A549 (cell line): ENCODE measurements at regions not wholly inside any gene's neighbourhood (a gene's known extent, or its start where the extent isn't known, plus 50 kb on each side); places are given as distances from the start of the nearest gene placed in this dataset.
A peak's percentile ranks its signal among the peaks of the same experiment; 100 is the strongest.
"Not testable (repeated sequence)": the region's sequence is repeated elsewhere in the genome, so short reads cannot be mapped to it uniquely, and the experiment has no call there.

Experiments
- ATAC-seq, 2 experiments: fragments of 200-7000 bp in 1 of 2; fragments of >200 bp in 1 of 2; cut with Nextera tagmentation in 1 of 2; cut with Tn5 transposase in 1 of 2; 3 replicates each; pipeline versions ENCODE4 v1.8.0 to v1.9.1; 2018 to 2020; ENCODE audit warnings: mild to moderate bottlenecking in 1 of 2, moderate library complexity in 1 of 2
- CTCF ChIA-PET: fragments of 300-600 bp; sonication (Branson Sonifier 250); formaldehyde crosslinking; extraction: SDS; loops from one replicate; lab custom pipeline; 2021; ENCODE audit warnings: antibody characterized with exemption, inconsistent platforms; lab: Yijun Ruan, JAX
- POLR2A ChIA-PET: fragments of 350-600 bp; formaldehyde crosslinking; extraction: SDS; loops from one replicate; lab custom pipeline; 2021; ENCODE audit warnings: antibody characterized with exemption, inconsistent platforms; lab: Yijun Ruan, JAX
- DNase-seq, 2 experiments: peaks; one replicate each; pipeline versions ENCODE4 v3.0.0 to v3.0.0-alpha.2; 2011 to 2016; ENCODE audit warnings: low read depth in 1 of 2, low spot score in 1 of 2
- FAIRE-seq: peaks from 2 replicates; lab custom pipeline; 2011; peaks lifted over from hg19 to GRCh38; lab: Jason Lieb, UNC
- H3K27ac ChIP-seq, 2 experiments: fragments of >200 bp; sonication (Bioruptor Twin); formaldehyde crosslinking; 3 replicates each; pipeline ENCODE4 v1.5.1; 2016 to 2017
- H3K4me1 ChIP-seq: fragments of >200 bp; sonication (Bioruptor Twin); formaldehyde crosslinking; 3 replicates; pipeline ENCODE4 v1.6.1; 2016
- H3K4me2 ChIP-seq: fragments of >200 bp; sonication (Bioruptor Twin); formaldehyde crosslinking; 3 replicates; pipeline ENCODE4 v1.6.1; 2016
- H3K4me3 ChIP-seq: fragments of >200 bp; sonication (Bioruptor Twin); formaldehyde crosslinking; 3 replicates; pipeline ENCODE4 v1.5.1; 2016
- H3K9me3 ChIP-seq: fragments of >200 bp; sonication (Bioruptor Twin); formaldehyde crosslinking; 3 replicates; pipeline ENCODE4 v1.6.1; 2016
- ATOH8 ChIP-seq: fragments of 250-450 bp; sonication (Bioruptor Pico); IDR thresholded peaks from 2 replicates; pipeline ENCODE4 v1.5.0; 2020; ENCODE audit warnings: low read depth, mild to moderate bottlenecking, moderate library complexity
- CBX2 ChIP-seq: fragments of 200-600 bp; sonication (generic); IDR thresholded peaks from 2 replicates; pipeline ENCODE4 v1.6.1; 2016; ENCODE audit warnings: low read depth, mild to moderate bottlenecking, borderline replicate concordance
- CEBPB ChIP-seq, 2 experiments: fragments of >200 bp in 1 of 2; sonication (Bioruptor Twin) in 1 of 2; formaldehyde crosslinking in 1 of 2; IDR thresholded peaks; 2 replicates each; pipeline ENCODE4 v1.6.1; 2012 to 2016
- E2F6 ChIP-seq: IDR thresholded peaks from 2 replicates; pipeline ENCODE4 v1.6.1; 2012; ENCODE audit warnings: low read depth, borderline replicate concordance
- EHF ChIP-seq: fragments of 250-450 bp; sonication (Bioruptor Pico); IDR thresholded peaks from 2 replicates; pipeline ENCODE4 v1.5.0; 2020; ENCODE audit warnings: mild to moderate bottlenecking
- EHMT2 ChIP-seq: fragments of 200-600 bp; sonication (generic); IDR thresholded peaks from 2 replicates; pipeline ENCODE4 v1.6.1; 2016; ENCODE audit warnings: antibody characterized with exemption, low read depth, mild to moderate bottlenecking, moderate library complexity
- ESRRA ChIP-seq: fragments of 150-350 bp; IDR thresholded peaks from 2 replicates; pipeline ENCODE4 v1.6.1; 2014; ENCODE audit warnings: mild to moderate bottlenecking, low read length, borderline replicate concordance
- FOSB ChIP-seq: fragments of 250-450 bp; sonication (Bioruptor Pico); IDR thresholded peaks from 2 replicates; pipeline ENCODE4 v1.5.0; 2020; ENCODE audit warnings: mild to moderate bottlenecking, moderate library complexity
- FOXS1 ChIP-seq: fragments of 250-450 bp; sonication (Bioruptor Pico); IDR thresholded peaks from 2 replicates; pipeline ENCODE4 v1.5.0; 2020; ENCODE audit warnings: mild to moderate bottlenecking, moderate library complexity
- HEYL ChIP-seq: fragments of 250-450 bp; sonication (Bioruptor Pico); IDR thresholded peaks from 2 replicates; pipeline ENCODE4 v1.8.0; 2021; ENCODE audit warnings: mild to moderate bottlenecking, moderate library complexity
- KDM1A ChIP-seq: fragments of 200-600 bp; sonication (generic); IDR thresholded peaks from 2 replicates; pipeline ENCODE4 v1.6.1; 2016; ENCODE audit warnings: low read depth, mild to moderate bottlenecking
- PHF8 ChIP-seq: fragments of 200-600 bp; sonication (generic); IDR thresholded peaks from 2 replicates; pipeline ENCODE4 v1.6.1; 2016; ENCODE audit warnings: low read depth, mild to moderate bottlenecking, antibody characterized with exemption, moderate library complexity, borderline replicate concordance
- POLR2AphosphoS2 ChIP-seq: conservative IDR thresholded peaks from 2 replicates; pipeline ENCODE4 v1.6.1; 2012; ENCODE audit warnings: low read length, improper control_type of control experiment, inconsistent platforms
- SMC3 ChIP-seq: fragments of >200 bp; sonication (Bioruptor Twin); formaldehyde crosslinking; IDR thresholded peaks from 3 replicates; pipeline ENCODE4 v1.6.1; 2018; ENCODE audit warnings: inconsistent platforms
- SREBF2 ChIP-seq: fragments of 450-650 bp; IDR thresholded peaks from 2 replicates; pipeline ENCODE4 v1.6.1; 2014; ENCODE audit warnings: mild to moderate bottlenecking, moderate library complexity
- ZC3H11A ChIP-seq: fragments of 450-650 bp; IDR thresholded peaks from 2 replicates; pipeline ENCODE4 v1.6.1; 2014; ENCODE audit warnings: antibody characterized with exemption, mild to moderate bottlenecking
- ZNF302 ChIP-seq: fragments of 250-450 bp; sonication (Bioruptor Pico); IDR thresholded peaks from 2 replicates; pipeline ENCODE4 v1.9.0; 2021; ENCODE audit warnings: inconsistent platforms, mild to moderate bottlenecking, moderate library complexity
- WGBS: methylation state at CpG from one replicate; pipeline ENCODE4 v1.1.6; 2017; ENCODE audit errors: missing lambda C conversion rate; 5-methylcytosine and 5-hydroxymethylcytosine counted together
- TF ChIP-seq, protein P1 (sequence below): fragments of >200 bp; sonication (Bioruptor Twin); formaldehyde crosslinking; IDR thresholded peaks from 2 replicates; pipeline ENCODE4 v1.6.1; 2016
- TF ChIP-seq, protein P2 (sequence below): fragments of 250-450 bp; sonication (Bioruptor Pico); IDR thresholded peaks from 2 replicates; pipeline ENCODE4 v1.5.0; 2021; ENCODE audit warnings: mild to moderate bottlenecking, moderate library complexity, borderline replicate concordance

DNA sequence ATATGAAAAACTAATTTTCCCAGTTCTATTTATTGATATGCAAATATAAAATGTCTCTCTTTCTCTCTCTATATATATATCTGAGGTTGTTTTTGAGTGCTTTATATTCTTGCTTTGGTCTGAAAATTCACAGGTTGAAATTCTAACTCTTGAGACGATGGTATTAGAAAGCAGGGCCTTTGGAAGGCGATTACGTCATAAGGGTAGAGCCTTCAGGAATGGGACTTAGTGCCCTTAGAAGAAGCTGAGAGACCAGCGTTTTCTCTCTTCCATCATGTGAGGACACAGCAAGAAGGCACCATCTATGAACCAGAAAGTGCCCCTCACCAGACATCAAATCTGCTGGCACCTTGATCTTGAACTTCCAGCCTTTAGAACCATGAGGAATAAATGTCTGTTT is 57.4 kb upstream of the PAXBP1 start:
- POLR2A ChIA-PET = no interaction called here
- 36% methylated on average over 4 of the region's 4 CpGs for WGBS
- Histone ChIP-seq H3K4me1 (no peaks in the 10 kb centered on the region), H3K9me3 (no peaks in the 10 kb centered on the region), H3K4me3 (no peak overlapping the region), H3K4me2 (no peak overlapping the region), H3K27ac (no peak overlapping the region)
- TF ChIP-seq PHF8 = no peak
- TF ChIP-seq, protein P1, sequence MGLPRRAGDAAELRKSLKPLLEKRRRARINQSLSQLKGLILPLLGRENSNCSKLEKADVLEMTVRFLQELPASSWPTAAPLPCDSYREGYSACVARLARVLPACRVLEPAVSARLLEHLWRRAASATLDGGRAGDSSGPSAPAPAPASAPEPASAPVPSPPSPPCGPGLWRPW = no peak
- TF ChIP-seq SREBF2 = no peak
- TF ChIP-seq E2F6 = no peak
- TF ChIP-seq POLR2AphosphoS2 = no peak
- TF ChIP-seq KDM1A = no peak
- TF ChIP-seq FOSB (CRISPR knock-in tag) = no peak
- TF ChIP-seq ZNF302 = no peak
- no peak for TF ChIP-seq ATOH8 (CRISPR knock-in tag)
- TF ChIP-seq ZC3H11A = no peak
- ATAC-seq = no peak
- no peak for FAIRE-seq
- CTCF ChIA-PET = no interaction called here
- no peak for DNase-seq

GRCh38 chr21:32829504-32829903 is 57.9 kb upstream of the PAXBP1 start:
- H3K4me3 ChIP-seq = no peak overlapping the region
- no peak overlapping the region for H3K4me2 ChIP-seq
- FAIRE-seq (no peak), ATAC-seq (no peak), DNase-seq (no peak)
- H3K4me1 ChIP-seq = no peaks in the 10 kb centered on the region
- 79% methylated on average over 2 of the region's 2 CpGs for WGBS
- ChIA-PET POLR2A (no interaction called here), CTCF (no interaction called here)
- no peaks in the 10 kb centered on the region for H3K9me3 ChIP-seq
- no peak overlapping the region for H3K27ac ChIP-seq
- TF ChIP-seq, protein P2, sequence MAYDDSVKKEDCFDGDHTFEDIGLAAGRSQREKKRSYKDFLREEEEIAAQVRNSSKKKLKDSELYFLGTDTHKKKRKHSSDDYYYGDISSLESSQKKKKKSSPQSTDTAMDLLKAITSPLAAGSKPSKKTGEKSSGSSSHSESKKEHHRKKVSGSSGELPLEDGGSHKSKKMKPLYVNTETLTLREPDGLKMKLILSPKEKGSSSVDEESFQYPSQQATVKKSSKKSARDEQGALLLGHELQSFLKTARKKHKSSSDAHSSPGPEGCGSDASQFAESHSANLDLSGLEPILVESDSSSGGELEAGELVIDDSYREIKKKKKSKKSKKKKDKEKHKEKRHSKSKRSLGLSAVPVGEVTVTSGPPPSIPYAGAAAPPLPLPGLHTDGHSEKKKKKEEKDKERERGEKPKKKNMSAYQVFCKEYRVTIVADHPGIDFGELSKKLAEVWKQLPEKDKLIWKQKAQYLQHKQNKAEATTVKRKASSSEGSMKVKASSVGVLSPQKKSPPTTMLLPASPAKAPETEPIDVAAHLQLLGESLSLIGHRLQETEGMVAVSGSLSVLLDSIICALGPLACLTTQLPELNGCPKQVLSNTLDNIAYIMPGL (CRISPR knock-in tag) = no peak
- TF ChIP-seq CEBPB (IDR thresholded peaks at IDR 0.05) (no peak), ESRRA (no peak), EHF (CRISPR knock-in tag) (no peak), SMC3 (no peak), FOXS1 (CRISPR knock-in tag) (no peak), HEYL (no peak), EHMT2 (no peak), CBX2 (no peak)
- TF ChIP-seq, protein P1 = no peak

DNA sequence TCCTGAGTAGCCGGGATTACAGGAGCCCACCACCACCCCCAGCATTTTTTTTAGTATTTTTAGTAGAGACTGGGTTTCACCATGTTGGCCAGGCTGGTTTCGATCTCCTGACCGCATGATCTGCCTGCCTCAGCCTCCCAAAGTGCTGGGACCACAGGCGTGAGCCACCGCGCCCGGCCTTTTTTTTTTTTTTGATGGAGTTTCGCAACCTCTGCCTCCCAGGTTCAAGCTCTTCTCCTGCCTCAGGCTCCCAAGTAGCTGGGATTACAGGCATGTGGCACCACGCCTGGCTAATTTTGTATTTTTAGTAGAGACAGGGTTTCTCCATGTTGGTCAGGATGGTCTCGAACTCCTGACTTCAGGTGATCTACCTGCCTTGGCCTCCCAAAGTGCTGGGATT is 60.2 kb upstream of the PAXBP1 start:
- CTCF ChIA-PET = interaction anchor here (0.7 to 3.2 kb wide), 6 partner anchors 117 to 368 kb away, joined by 3 to 24 read pairs (median 6); no protein-coding TSS in a partner anchor
- H3K4me2 ChIP-seq, H3K27ac ChIP-seq, H3K4me1 ChIP-seq, FAIRE-seq, DNase-seq, H3K9me3 ChIP-seq, H3K4me3 ChIP-seq, ATAC-seq, POLR2A ChIA-PET: not testable (repeated sequence)
- peak; percentile 25 to 43; a peak in 1 of 4 replicates for TF ChIP-seq CEBPB (IDR thresholded peaks at IDR 0.05)
- 46% methylated on average over 10 of the region's 10 CpGs for WGBS
